GM23338 (cell line): ENCODE measurements at regions not wholly inside any gene's neighbourhood (a gene's known extent, or its start where the extent isn't known, plus 50 kb on each side); places are given as distances from the start of the nearest gene placed in this dataset.

Experiments
- ATAC-seq: fragments of 200-7000 bp; cut with Tn5 transposase; 3 replicates; pipeline ENCODE4 v1.9.1; 2020
- DNase-seq: peaks from one replicate; pipeline ENCODE4 v3.0.0-alpha.2; 2015; ENCODE audit warnings: low spot score
- H2AFZ ChIP-seq: fragments of 200-600 bp; sonication (generic); 2 replicates; pipeline ENCODE4 v1.8.0; 2016; ENCODE audit warnings: antibody characterized with exemption, mild to moderate bottlenecking, moderate library complexity
- H3F3A ChIP-seq: fragments of 200-600 bp; sonication (generic); replicated peaks from 2 replicates; pipeline ENCODE4 v1.8.0; 2017; ENCODE audit warnings: antibody characterized with exemption, mixed run types, low read depth
- H3K27ac ChIP-seq: fragments of 200-600 bp; sonication (generic); 2 replicates; pipeline ENCODE4 v1.6.1; 2016; ENCODE audit warnings: low read depth
- H3K27me3 ChIP-seq: fragments of 200-600 bp; sonication (generic); 2 replicates; pipeline ENCODE4 v1.8.0; 2016; ENCODE audit warnings: mild to moderate bottlenecking, mixed run types, moderate library complexity; ENCODE audit not compliant: insufficient read depth
- H3K36me3 ChIP-seq: fragments of 200-600 bp; sonication (generic); 2 replicates; pipeline ENCODE4 v1.8.0; 2016; ENCODE audit warnings: mild to moderate bottlenecking; ENCODE audit not compliant: insufficient read depth
- H3K4me1 ChIP-seq: fragments of 200-600 bp; sonication (generic); 2 replicates; pipeline ENCODE4 v1.8.0; 2016; ENCODE audit warnings: mild to moderate bottlenecking, moderate library complexity; ENCODE audit not compliant: insufficient read depth
- H3K4me2 ChIP-seq: fragments of 200-600 bp; sonication (generic); 2 replicates; pipeline ENCODE4 v1.7.1; 2017; ENCODE audit warnings: mixed run types
- H3K4me3 ChIP-seq: fragments of 200-600 bp; sonication (generic); 2 replicates; pipeline ENCODE4 v1.6.1; 2016; ENCODE audit warnings: mixed run types
- H3K79me2 ChIP-seq: fragments of 200-600 bp; sonication (generic); replicated peaks from 2 replicates; pipeline ENCODE4 v1.8.0; 2017; ENCODE audit warnings: mild to moderate bottlenecking; ENCODE audit not compliant: insufficient read depth
- H3K9me2 ChIP-seq: fragments of 200-600 bp; sonication (generic); 2 replicates; pipeline ENCODE4 v1.8.0; 2017; ENCODE audit not compliant: insufficient read depth
- H4K20me1 ChIP-seq: fragments of 200-600 bp; sonication (generic); replicated peaks from 2 replicates; pipeline ENCODE4 v1.8.0; 2017; ENCODE audit warnings: mild to moderate bottlenecking; ENCODE audit not compliant: insufficient read depth
- H3K27ac Mint-ChIP-seq: 2 replicates; pipeline ENCODE4 v1.8.0; 2020; ENCODE audit warnings: inconsistent platforms, mild to moderate bottlenecking, moderate library complexity, mixed read lengths
- H3K27me3 Mint-ChIP-seq: 3 replicates; pipeline ENCODE4 v1.8.0; 2022; ENCODE audit warnings: low read depth, mild to moderate bottlenecking, moderate library complexity, mixed read lengths, inconsistent platforms; ENCODE audit not compliant: insufficient read depth, poor library complexity
- H3K36me3 Mint-ChIP-seq: 3 replicates; pipeline ENCODE4 v1.8.0; 2021; ENCODE audit warnings: low read depth, mild to moderate bottlenecking, inconsistent platforms, moderate library complexity, mixed read lengths
- H3K4me1 Mint-ChIP-seq: 3 replicates; pipeline ENCODE4 v1.8.0; 2020; ENCODE audit warnings: mild to moderate bottlenecking, inconsistent platforms, mixed read lengths
- H3K4me3 Mint-ChIP-seq: 3 replicates; pipeline ENCODE4 v1.8.0; 2021; ENCODE audit warnings: moderate library complexity, mild to moderate bottlenecking, inconsistent platforms, mixed read lengths
- H3K9me3 Mint-ChIP-seq: 3 replicates; pipeline ENCODE4 v1.8.0; 2020; ENCODE audit warnings: moderate library complexity, mild to moderate bottlenecking, inconsistent platforms, mixed read lengths
- CTCF ChIP-seq, 2 experiments: fragments of 200-600 bp in 1 of 2; sonication (generic) in 1 of 2; conservative IDR thresholded peaks; 2 replicates each; pipeline versions ENCODE4 v1.5.1 to v1.6.1; 2016 to 2017; ENCODE audit warnings: antibody characterized with exemption in 2 of 2, low read depth in 2 of 2, mild to moderate bottlenecking in 2 of 2, moderate library complexity in 1 of 2
- ETS1 ChIP-seq: IDR thresholded peaks from 2 replicates; pipeline ENCODE4 v1.6.1; 2016; ENCODE audit warnings: antibody characterized with exemption
- EZH2phosphoT487 ChIP-seq: fragments of 200-600 bp; sonication (generic); IDR thresholded peaks from one replicate; pipeline ENCODE4 v1.8.1; 2018; ENCODE audit warnings: antibody characterized with exemption; ENCODE audit not compliant: unreplicated experiment
- POLR2AphosphoS5 ChIP-seq: IDR thresholded peaks from 2 replicates; pipeline ENCODE4 v1.6.1; 2016; ENCODE audit warnings: antibody characterized with exemption, low read depth
- REST ChIP-seq: IDR thresholded peaks from one replicate; pipeline ENCODE4 v1.6.1; 2018; ENCODE audit warnings: antibody characterized with exemption; ENCODE audit not compliant: unreplicated experiment
- ZNF114 ChIP-seq: fragments of 250-450 bp; sonication (Bioruptor Pico); IDR thresholded peaks from 2 replicates; pipeline ENCODE4 v1.5.0; 2020; ENCODE audit warnings: mild to moderate bottlenecking, moderate library complexity
- TF ChIP-seq, protein P1 (sequence below): fragments of 250-450 bp; sonication (Bioruptor Pico); IDR thresholded peaks from 2 replicates; pipeline ENCODE4 v1.5.0; 2020; ENCODE audit warnings: mild to moderate bottlenecking, moderate library complexity

GRCh38 chr12:131610891-131611290, 100.0 kb upstream of the SFSWAP start (continued):
- TF ChIP-seq REST (no peak), CTCF (conservative IDR thresholded peaks at IDR 0.05; ENCODE audit: low read depth in 2 of 2) (no peak), ZNF114 (CRISPR knock-in tag) (no peak)

DNA sequence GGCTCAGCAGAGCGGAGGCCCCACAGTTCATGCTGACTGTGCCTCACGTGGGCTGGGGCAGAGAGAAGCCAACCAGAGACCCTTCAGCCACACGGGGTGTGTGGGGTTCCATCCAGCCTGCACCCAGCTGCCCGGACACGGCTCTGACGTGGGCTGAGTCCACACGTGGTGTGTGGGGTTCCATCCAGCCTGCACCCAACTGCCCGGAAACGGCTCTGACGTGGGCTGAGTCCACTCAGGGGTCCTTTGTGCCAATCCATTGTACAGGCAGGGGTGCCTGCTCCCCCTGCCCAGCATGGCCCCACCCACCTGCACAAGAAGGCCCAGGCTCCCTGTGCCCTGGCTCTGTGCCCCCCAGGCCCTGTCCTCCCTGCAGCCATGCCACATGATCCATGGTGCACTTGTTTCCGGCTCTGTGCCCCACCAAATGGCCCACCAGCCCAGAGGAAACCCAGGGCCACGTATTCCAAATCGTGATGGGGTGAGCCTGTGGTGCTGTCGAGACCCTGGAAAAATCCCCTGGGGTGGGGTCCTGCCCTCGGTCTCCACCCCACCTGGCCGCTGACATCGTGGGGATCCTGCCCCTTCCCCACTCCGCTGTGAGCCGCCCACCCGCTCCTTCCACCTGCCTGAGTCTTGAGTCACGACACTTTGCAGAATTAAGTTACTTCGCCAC, 99.3 kb upstream of the SFSWAP start:
- H3K27ac Mint-ChIP-seq: no peak overlapping the region
- DNase-seq: no peak

More for the DNA sequence above, 99.3 kb upstream of the SFSWAP start:
- Mint-ChIP-seq H3K4me3 (no peak overlapping the region), H3K27me3 (peaks cover 13% of the 10 kb centered on the region), H3K9me3 (no peaks in the 10 kb centered on the region; the same call in 2 of the 3 replicates), H3K36me3 (no peaks in the 10 kb centered on the region), H3K4me1 (peaks cover 20% of the 10 kb centered on the region)
- no peaks in the 10 kb centered on the region for H4K20me1 ChIP-seq
- H3K27me3 ChIP-seq: no peaks in the 10 kb centered on the region
- no peaks in the 10 kb centered on the region for H3F3A ChIP-seq
- no peaks in the 10 kb centered on the region for H3K36me3 ChIP-seq
- no peak overlapping the region for H3K4me2 ChIP-seq
- no peak for ATAC-seq
- no peak overlapping the region for H3K4me3 ChIP-seq
- TF ChIP-seq EZH2phosphoT487 (no peak), POLR2AphosphoS5 (no peak), ETS1 (no peak)
- TF ChIP-seq, protein P1, sequence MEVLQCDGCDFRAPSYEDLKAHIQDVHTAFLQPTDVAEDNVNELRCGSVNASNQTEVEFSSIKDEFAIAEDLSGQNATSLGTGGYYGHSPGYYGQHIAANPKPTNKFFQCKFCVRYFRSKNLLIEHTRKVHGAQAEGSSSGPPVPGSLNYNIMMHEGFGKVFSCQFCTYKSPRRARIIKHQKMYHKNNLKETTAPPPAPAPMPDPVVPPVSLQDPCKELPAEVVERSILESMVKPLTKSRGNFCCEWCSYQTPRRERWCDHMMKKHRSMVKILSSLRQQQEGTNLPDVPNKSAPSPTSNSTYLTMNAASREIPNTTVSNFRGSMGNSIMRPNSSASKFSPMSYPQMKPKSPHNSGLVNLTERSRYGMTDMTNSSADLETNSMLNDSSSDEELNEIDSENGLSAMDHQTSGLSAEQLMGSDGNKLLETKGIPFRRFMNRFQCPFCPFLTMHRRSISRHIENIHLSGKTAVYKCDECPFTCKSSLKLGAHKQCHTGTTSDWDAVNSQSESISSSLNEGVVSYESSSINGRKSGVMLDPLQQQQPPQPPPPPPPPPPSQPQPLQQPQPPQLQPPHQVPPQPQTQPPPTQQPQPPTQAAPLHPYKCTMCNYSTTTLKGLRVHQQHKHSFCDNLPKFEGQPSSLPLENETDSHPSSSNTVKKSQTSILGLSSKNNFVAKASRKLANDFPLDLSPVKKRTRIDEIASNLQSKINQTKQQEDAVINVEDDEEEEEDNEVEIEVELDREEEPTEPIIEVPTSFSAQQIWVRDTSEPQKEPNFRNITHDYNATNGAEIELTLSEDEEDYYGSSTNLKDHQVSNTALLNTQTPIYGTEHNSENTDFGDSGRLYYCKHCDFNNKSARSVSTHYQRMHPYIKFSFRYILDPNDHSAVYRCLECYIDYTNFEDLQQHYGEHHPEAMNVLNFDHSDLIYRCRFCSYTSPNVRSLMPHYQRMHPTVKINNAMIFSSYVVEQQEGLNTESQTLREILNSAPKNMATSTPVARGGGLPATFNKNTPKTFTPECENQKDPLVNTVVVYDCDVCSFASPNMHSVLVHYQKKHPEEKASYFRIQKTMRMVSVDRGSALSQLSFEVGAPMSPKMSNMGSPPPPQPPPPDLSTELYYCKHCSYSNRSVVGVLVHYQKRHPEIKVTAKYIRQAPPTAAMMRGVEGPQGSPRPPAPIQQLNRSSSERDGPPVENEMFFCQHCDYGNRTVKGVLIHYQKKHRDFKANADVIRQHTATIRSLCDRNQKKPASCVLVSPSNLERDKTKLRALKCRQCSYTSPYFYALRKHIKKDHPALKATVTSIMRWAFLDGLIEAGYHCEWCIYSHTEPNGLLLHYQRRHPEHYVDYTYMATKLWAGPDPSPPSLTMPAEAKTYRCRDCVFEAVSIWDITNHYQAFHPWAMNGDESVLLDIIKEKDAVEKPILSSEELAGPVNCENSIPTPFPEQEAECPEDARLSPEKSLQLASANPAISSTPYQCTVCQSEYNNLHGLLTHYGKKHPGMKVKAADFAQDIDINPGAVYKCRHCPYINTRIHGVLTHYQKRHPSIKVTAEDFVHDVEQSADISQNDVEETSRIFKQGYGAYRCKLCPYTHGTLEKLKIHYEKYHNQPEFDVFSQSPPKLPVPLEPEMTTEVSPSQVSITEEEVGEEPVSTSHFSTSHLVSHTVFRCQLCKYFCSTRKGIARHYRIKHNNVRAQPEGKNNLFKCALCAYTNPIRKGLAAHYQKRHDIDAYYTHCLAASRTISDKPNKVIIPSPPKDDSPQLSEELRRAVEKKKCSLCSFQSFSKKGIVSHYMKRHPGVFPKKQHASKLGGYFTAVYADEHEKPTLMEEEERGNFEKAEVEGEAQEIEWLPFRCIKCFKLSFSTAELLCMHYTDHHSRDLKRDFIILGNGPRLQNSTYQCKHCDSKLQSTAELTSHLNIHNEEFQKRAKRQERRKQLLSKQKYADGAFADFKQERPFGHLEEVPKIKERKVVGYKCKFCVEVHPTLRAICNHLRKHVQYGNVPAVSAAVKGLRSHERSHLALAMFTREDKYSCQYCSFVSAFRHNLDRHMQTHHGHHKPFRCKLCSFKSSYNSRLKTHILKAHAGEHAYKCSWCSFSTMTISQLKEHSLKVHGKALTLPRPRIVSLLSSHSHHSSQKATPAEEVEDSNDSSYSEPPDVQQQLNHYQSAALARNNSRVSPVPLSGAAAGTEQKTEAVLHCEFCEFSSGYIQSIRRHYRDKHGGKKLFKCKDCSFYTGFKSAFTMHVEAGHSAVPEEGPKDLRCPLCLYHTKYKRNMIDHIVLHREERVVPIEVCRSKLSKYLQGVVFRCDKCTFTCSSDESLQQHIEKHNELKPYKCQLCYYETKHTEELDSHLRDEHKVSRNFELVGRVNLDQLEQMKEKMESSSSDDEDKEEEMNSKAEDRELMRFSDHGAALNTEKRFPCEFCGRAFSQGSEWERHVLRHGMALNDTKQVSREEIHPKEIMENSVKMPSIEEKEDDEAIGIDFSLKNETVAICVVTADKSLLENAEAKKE (CRISPR knock-in tag): no peak
- H2AFZ ChIP-seq: no peak overlapping the region
- H3K4me1 ChIP-seq: peaks cover 8% of the 10 kb centered on the region; the same call in 1 of the 2 replicates
- H3K79me2 ChIP-seq: no peaks in the 10 kb centered on the region
- H3K27ac ChIP-seq: no peak overlapping the region
- no peaks in the 10 kb centered on the region for H3K9me2 ChIP-seq
